SK-N-SH (cell line): ENCODE measurements at regions not wholly inside any gene's neighbourhood (a gene's known extent, or its start where the extent isn't known, plus 50 kb on each side); places are given as distances from the start of the nearest gene placed in this dataset.

Experiments used
- CHD2 ChIP-seq: fragments of 150-350 bp; IDR thresholded peaks from 2 replicates; pipeline ENCODE4 v1.6.1; 2018; ENCODE audit warnings: low read length; ENCODE audit not compliant: partially characterized antibody
- CTCF ChIP-seq: fragments of 200-600 bp; sonication (generic); IDR thresholded peaks from 2 replicates; pipeline ENCODE4 v1.6.1; 2017; ENCODE audit warnings: antibody characterized with exemption, mild to moderate bottlenecking, moderate library complexity
- ELF1 ChIP-seq: IDR thresholded peaks from 2 replicates; pipeline ENCODE4 v1.4.0; 2012
- EP300 ChIP-seq, 2 experiments: IDR thresholded peaks; 2 replicates each; pipeline versions ENCODE4 v1.4.0 to v1.6.1; 2012; ENCODE audit warnings: borderline replicate concordance in 1 of 2, low read depth in 1 of 2, low read length in 1 of 2
- EZH2phosphoT487 ChIP-seq: fragments of 200-600 bp; sonication (generic); IDR thresholded peaks from 2 replicates; pipeline ENCODE4 v1.6.1; 2017; ENCODE audit warnings: low read depth, mixed run types, mild to moderate bottlenecking, antibody characterized with exemption, moderate library complexity, borderline replicate concordance
- FOXJ3 ChIP-seq: sonication (generic); formaldehyde crosslinking; IDR thresholded peaks from 2 replicates; pipeline ENCODE4 v1.5.1; 2020; ENCODE audit warnings: mild to moderate bottlenecking, missing genetic modification reagents
- GABPA ChIP-seq: IDR thresholded peaks from 2 replicates; pipeline ENCODE4 v1.4.0; 2012; ENCODE audit warnings: low read depth, mild to moderate bottlenecking
- JUND ChIP-seq: IDR thresholded peaks from 2 replicates; pipeline ENCODE4 v1.4.0; 2012
- RAD21 ChIP-seq: IDR thresholded peaks from 2 replicates; pipeline ENCODE4 v1.6.1; 2012; ENCODE audit warnings: mild to moderate bottlenecking, low read length
- RCOR1 ChIP-seq: fragments of 150-350 bp; IDR thresholded peaks from 2 replicates; pipeline ENCODE4 v1.6.1; 2017; ENCODE audit warnings: antibody characterized with exemption, low read length
- REST ChIP-seq: IDR thresholded peaks from 2 replicates; pipeline ENCODE4 v1.6.1; 2012; ENCODE audit warnings: mild to moderate bottlenecking, low read depth, low read length, moderate library complexity
- RXRA ChIP-seq: IDR thresholded peaks from 2 replicates; pipeline ENCODE4 v1.4.0; 2012; ENCODE audit warnings: low read depth, mild to moderate bottlenecking, borderline replicate concordance
- SIN3A ChIP-seq: IDR thresholded peaks from 2 replicates; pipeline ENCODE4 v1.6.1; 2012; ENCODE audit warnings: low read depth, mild to moderate bottlenecking, low read length, moderate library complexity, borderline replicate concordance
- TAF1 ChIP-seq: IDR thresholded peaks from 2 replicates; pipeline ENCODE4 v1.6.1; 2012; ENCODE audit warnings: low read depth, mild to moderate bottlenecking, low read length, moderate library complexity, borderline replicate concordance

- TF ChIP-seq CTCF (no peak), REST (no peak), SIN3A (no peak), JUND (no peak), GABPA (no peak), CHD2 (no peak), TAF1 (no peak), EZH2phosphoT487 (no peak), RXRA (no peak), FOXJ3 (no peak), EP300 (IDR thresholded peaks at IDR 0.05; ENCODE audit: borderline replicate concordance in 1 of 2, low read depth in 1 of 2, low read length in 1 of 2) (no peak), RCOR1 (no peak), RAD21 (no peak), ELF1 (no peak)
Observed at GRCh38 chr2:53448086-53448485, 319.5 kb upstream of the CHAC2 start.
